Kidney epithelial cell (primary cell): ENCODE measurements at regions not wholly inside any gene's neighbourhood (a gene's known extent, or its start where the extent isn't known, plus 50 kb on each side); places are given as distances from the start of the nearest gene placed in this dataset.

Experiments
- DNase-seq: peaks from one replicate; pipeline ENCODE4 v3.0.0-alpha.2; 2010; ENCODE audit warnings: low read depth
- H3K27me3 ChIP-seq: 2 replicates; pipeline ENCODE4 v1.6.0; 2011; ENCODE audit warnings: low read length; ENCODE audit not compliant: control insufficient read depth, insufficient read depth
- H3K36me3 ChIP-seq: 2 replicates; pipeline ENCODE4 v1.5.1; 2011; ENCODE audit warnings: low read length; ENCODE audit not compliant: control insufficient read depth, insufficient read depth
- H3K4me3 ChIP-seq: 2 replicates; pipeline ENCODE4 v1.5.1; 2011; ENCODE audit warnings: low read depth, mild to moderate bottlenecking, control low read depth, low read length
- TF ChIP-seq, protein P1 (sequence below): IDR thresholded peaks from 2 replicates; pipeline ENCODE4 v1.5.1; 2011; ENCODE audit warnings: mild to moderate bottlenecking, moderate library complexity, low read length, control low read depth, inconsistent platforms; ENCODE audit not compliant: insufficient read depth, poor library complexity, severe bottlenecking

DNA sequence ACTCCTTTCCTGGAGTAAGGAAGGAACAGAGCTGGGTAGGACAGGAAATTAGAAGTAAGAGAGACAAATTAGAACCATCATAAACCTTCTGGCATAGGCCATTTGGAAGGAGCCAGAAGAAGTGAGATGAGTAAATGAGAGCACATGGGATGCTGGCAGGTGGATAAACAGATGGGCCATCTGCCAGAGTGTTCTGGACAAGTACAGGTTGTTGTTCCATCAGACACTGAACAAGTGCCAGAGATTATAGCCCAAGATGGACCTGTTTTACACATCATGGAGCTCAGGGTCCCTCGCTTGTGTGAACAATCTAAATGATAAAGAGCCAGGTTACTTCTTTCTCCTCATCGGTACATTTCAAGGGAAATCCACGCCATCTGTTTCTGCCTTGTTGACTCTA is 200.3 kb downstream of the HHIPL2 start:
- TF ChIP-seq, protein P1, sequence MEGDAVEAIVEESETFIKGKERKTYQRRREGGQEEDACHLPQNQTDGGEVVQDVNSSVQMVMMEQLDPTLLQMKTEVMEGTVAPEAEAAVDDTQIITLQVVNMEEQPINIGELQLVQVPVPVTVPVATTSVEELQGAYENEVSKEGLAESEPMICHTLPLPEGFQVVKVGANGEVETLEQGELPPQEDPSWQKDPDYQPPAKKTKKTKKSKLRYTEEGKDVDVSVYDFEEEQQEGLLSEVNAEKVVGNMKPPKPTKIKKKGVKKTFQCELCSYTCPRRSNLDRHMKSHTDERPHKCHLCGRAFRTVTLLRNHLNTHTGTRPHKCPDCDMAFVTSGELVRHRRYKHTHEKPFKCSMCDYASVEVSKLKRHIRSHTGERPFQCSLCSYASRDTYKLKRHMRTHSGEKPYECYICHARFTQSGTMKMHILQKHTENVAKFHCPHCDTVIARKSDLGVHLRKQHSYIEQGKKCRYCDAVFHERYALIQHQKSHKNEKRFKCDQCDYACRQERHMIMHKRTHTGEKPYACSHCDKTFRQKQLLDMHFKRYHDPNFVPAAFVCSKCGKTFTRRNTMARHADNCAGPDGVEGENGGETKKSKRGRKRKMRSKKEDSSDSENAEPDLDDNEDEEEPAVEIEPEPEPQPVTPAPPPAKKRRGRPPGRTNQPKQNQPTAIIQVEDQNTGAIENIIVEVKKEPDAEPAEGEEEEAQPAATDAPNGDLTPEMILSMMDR = no peak
- Histone ChIP-seq H3K27me3 (no peaks in the 10 kb centered on the region), H3K36me3 (no peaks in the 10 kb centered on the region), H3K4me3 (no peak overlapping the region)
- DNase-seq = no peak

DNA sequence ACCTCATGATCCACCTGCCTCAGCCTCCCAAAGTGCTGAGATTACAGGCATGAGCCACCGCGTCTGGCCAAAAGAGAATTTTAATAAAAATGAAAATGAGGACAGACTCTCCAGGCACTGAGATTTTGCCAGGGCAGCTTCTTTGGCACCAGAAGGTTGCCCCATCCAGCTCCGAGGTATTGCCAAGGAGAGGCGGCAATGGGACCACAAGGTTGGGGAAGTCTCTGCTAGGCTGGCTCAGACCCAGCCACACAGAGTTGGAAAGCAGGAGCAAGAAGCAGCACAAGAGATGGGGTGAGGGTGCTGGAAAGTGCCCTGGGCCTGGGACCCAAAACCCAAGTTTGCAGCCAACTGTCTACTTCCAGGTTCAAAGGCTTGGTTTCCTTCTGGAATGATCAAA is 200.9 kb downstream of the HHIPL2 start:
- Histone ChIP-seq H3K4me3 (no peak overlapping the region), H3K36me3 (no peaks in the 10 kb centered on the region), H3K27me3 (no peaks in the 10 kb centered on the region)
- TF ChIP-seq, protein P1 = no peak
- no peak for DNase-seq

DNA sequence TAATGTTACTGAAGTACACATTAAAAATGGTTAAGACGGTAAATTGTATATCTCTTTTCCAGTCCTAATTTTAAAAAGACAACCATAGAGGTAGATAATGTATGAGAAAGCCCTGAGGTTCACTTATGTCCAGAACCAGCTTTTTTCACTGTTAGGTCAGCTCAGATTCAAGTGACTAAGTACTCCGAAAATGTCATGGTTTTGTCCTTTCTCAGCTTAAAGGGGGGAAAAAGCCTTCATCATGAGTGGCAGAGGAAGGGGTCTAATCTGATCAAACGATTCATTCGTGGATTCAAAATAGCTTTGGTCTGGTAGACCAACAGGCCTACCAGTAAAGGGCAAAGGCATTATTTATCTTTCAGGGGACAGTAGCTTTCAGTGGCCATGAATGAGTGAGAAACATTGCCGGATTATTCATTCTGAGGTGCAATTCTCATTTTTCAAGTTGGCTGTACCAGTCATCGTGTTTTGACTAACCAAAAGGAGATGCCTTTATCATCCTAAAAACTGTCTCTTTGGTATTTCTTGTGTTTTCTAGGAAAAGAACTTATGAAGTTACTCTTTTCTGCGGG is 208.4 kb downstream of the HHIPL2 start:
- no peaks in the 10 kb centered on the region for H3K27me3 ChIP-seq
- H3K4me3 ChIP-seq = no peak overlapping the region
- no peaks in the 10 kb centered on the region for H3K36me3 ChIP-seq
- DNase-seq = no peak
- TF ChIP-seq, protein P1 = no peak

DNA sequence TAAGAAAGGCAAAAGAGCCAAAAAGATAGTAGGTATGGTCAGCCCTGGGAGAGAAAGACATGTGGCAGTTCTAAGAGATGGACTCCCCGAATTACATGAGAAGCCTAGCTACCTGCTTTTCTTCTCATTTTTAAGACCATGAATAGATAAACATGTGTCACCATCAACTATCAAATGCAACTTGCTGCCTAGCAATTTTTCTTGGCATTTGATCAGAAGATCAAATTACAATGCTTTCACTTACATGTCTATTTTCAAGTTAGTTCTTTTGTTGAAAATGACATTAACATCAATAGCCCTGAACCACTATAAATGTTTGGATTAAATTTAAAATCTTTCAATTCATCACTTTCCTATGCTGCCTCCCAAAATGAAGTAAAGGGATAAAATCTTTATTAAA is 212.3 kb downstream of the HHIPL2 start:
- no peaks in the 10 kb centered on the region for H3K27me3 ChIP-seq
- no peak for DNase-seq
- H3K4me3 ChIP-seq = no peak overlapping the region
- TF ChIP-seq, protein P1 = no peak
- no peaks in the 10 kb centered on the region for H3K36me3 ChIP-seq

DNA sequence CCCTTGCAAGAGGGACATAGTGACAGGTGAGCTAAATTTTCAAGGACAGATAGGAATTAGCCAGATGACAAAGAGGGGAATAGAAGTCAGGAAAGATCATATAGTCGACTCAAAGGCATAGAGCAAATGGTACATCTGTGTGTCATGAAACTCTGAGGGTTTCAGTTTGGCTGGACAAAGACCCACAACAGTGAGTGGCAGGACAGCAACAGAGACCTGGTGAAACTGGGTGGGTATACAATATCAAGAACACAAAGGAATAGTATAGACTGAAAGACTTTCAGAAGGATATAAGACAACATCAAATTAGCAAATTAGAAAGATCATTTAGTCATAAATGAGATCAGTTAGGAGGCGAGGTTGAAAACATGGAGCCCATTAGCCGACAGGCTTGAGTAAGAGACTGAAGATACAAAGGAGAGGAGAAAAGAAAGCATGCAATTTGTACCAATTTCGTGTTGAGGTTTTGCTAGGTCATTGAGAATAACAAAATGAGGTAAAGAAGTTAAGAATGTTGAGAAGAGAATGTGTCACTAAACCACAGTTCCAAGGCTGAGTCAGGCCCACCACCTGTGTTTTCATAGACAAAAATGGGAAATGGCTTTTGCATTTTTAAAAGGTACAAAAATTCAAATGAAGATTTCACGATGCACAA is 213.8 kb downstream of the HHIPL2 start:
- DNase-seq = peak; percentile 53
- Histone ChIP-seq H3K36me3 (no peaks in the 10 kb centered on the region), H3K4me3 (no peak overlapping the region), H3K27me3 (no peaks in the 10 kb centered on the region)
- TF ChIP-seq, protein P1 = no peak

DNA sequence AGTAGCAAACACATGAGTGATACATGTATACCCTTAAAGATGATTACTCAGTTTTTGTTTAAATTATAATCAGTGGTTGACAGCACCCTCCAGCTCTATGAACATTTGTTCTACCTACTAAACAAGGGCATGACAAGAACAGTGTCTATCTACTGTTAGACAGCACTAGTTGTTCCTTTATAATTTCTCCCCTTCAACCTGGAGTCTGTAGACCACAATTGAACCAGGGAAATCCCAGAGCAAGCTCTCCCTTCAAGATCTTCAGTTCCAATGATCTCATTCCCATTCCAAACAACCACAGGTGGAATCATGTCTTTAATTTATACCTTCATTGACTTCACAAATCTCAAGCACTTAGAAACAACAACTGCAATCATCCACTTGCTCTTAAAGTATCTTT is 216.1 kb downstream of the HHIPL2 start:
- TF ChIP-seq, protein P1 = no peak
- no peak overlapping the region for H3K4me3 ChIP-seq
- no peaks in the 10 kb centered on the region for H3K36me3 ChIP-seq
- no peaks in the 10 kb centered on the region for H3K27me3 ChIP-seq
- peak; percentile 19 for DNase-seq
